HCT116 (cell line): ENCODE measurements at regions not wholly inside any gene's neighbourhood (a gene's known extent, or its start where the extent isn't known, plus 50 kb on each side); places are given as distances from the start of the nearest gene placed in this dataset.

Source experiments
- ATAC-seq: fragments of 200-7000 bp; cut with Tn5 transposase; 2 replicates; pipeline ENCODE4 v1.9.1; 2020; ENCODE audit warnings: mild to moderate bottlenecking, moderate library complexity
- BruUV-seq: library from RNA; stranded (reverse); fragments of 400-500 nt; replicated peaks from 2 replicates; lab custom pipeline; 2021; lab: Mats Ljungman, UMichigan
- CTCF ChIA-PET: fragments of 300-600 bp; sonication (Branson Sonifier 250); formaldehyde crosslinking; loops from one replicate; lab custom pipeline; 2021; ENCODE audit warnings: antibody characterized with exemption; lab: Charles Lee
- POLR2A ChIA-PET: fragments of 300-600, 350-600 bp; sonication (Branson Sonifier 250); formaldehyde crosslinking; loops from one replicate; lab custom pipeline; 2021; ENCODE audit warnings: antibody characterized with exemption; lab: Charles Lee
- RAD21 ChIA-PET, 2 experiments: fragments of 300-600 bp; sonication (Branson Sonifier 250); formaldehyde crosslinking; loops; one replicate each; lab custom pipeline; 2023; ENCODE audit warnings: low total read pairs in 2 of 2; ENCODE audit not compliant: uncharacterized antibody in 2 of 2, unreplicated experiment in 2 of 2, low non-redundant PET in 1 of 2; lab: Charles Lee
- DNase-seq: peaks from one replicate; pipeline ENCODE4 v3.0.0-alpha.2; 2010; ENCODE audit warnings: low read depth, low spot score
- H2AFZ ChIP-seq: fragments of 200-600 bp; shearing (Covaris generic), sonication (generic); 2 replicates; pipeline ENCODE4 v1.6.1; 2017; ENCODE audit warnings: low read depth, mixed run types, mixed read lengths, antibody characterized with exemption, low read length; ENCODE audit not compliant: poor library complexity, severe bottlenecking
- H3K27ac ChIP-seq: 2 replicates; pipeline ENCODE4 v1.5.1; 2012; ENCODE audit warnings: low read depth, low read length
- H3K27me3 ChIP-seq: fragments of 200-600 bp; sonication (generic); 2 replicates; pipeline ENCODE4 v1.6.1; 2016; ENCODE audit warnings: mixed run types, low read length, mixed read lengths; ENCODE audit not compliant: insufficient read depth
- H3K36me3 ChIP-seq, 2 experiments: fragments of 200-500 bp in 1 of 2; fragments of 200-600 bp in 1 of 2; sonication (Bioruptor generic) in 1 of 2; sonication (generic) in 1 of 2; 2 replicates each; pipeline versions ENCODE4 v1.5.1 to v1.6.1; 2014 to 2016; ENCODE audit warnings: low read length in 2 of 2, inconsistent platforms in 1 of 2, mixed read lengths in 1 of 2, mixed run types in 1 of 2; ENCODE audit not compliant: insufficient read depth in 2 of 2, control insufficient read depth in 1 of 2
- H3K4me1 ChIP-seq, 2 experiments: fragments of 200-600 bp in 1 of 2; sonication (generic) in 1 of 2; 2 replicates each; pipeline versions ENCODE4 v1.5.1 to v1.6.1; 2012 to 2017; ENCODE audit warnings: low read length in 2 of 2, inconsistent platforms in 1 of 2, mild to moderate bottlenecking in 1 of 2, mixed read lengths in 1 of 2, mixed run types in 1 of 2, moderate library complexity in 1 of 2; ENCODE audit not compliant: insufficient read depth in 2 of 2, control insufficient read depth in 1 of 2
- H3K4me2 ChIP-seq: fragments of 200-600 bp; sonication (generic); 2 replicates; pipeline ENCODE4 v1.6.1; 2017; ENCODE audit warnings: mixed run types, low read length, mixed read lengths
- H3K4me3 ChIP-seq, 2 experiments: fragments of 200-600 bp in 1 of 2; sonication (generic) in 1 of 2; replicated peaks in 1 of 2; 2 replicates each; pipeline ENCODE4 v1.5.1; 2011 to 2016; ENCODE audit warnings: low read length in 2 of 2, control low read depth in 1 of 2, low read depth in 1 of 2, mild to moderate bottlenecking in 1 of 2, mixed read lengths in 1 of 2, mixed run types in 1 of 2
- H3K79me2 ChIP-seq: fragments of 200-600 bp; sonication (generic); 2 replicates; pipeline ENCODE4 v1.6.1; 2017; ENCODE audit warnings: mild to moderate bottlenecking, mixed run types, low read length, moderate library complexity, mixed read lengths; ENCODE audit not compliant: insufficient read depth
- H3K9ac ChIP-seq: fragments of 200-600 bp; sonication (generic); 2 replicates; pipeline ENCODE4 v1.6.1; 2016; ENCODE audit warnings: low read length, mixed read lengths
- H3K9me2 ChIP-seq: fragments of 200-600 bp; sonication (generic), shearing (Covaris generic); 2 replicates; pipeline ENCODE4 v1.6.1; 2017; ENCODE audit warnings: mixed run types, mild to moderate bottlenecking, moderate library complexity; ENCODE audit not compliant: insufficient read depth
- H3K9me3 ChIP-seq, 2 experiments: fragments of 200-500 bp in 1 of 2; fragments of 200-600 bp in 1 of 2; sonication (Bioruptor generic) in 1 of 2; sonication (generic) in 1 of 2; 2 replicates each; pipeline ENCODE4 v1.6.1; 2014 to 2017; ENCODE audit warnings: low read length in 2 of 2, mixed read lengths in 2 of 2, inconsistent platforms in 1 of 2, low read depth in 1 of 2, mild to moderate bottlenecking in 1 of 2, mixed run types in 1 of 2, moderate library complexity in 1 of 2; ENCODE audit not compliant: control insufficient read depth in 1 of 2, insufficient read depth in 1 of 2
- H4K20me1 ChIP-seq: fragments of 200-600 bp; sonication (generic), shearing (Covaris generic); 2 replicates; pipeline ENCODE4 v1.6.1; 2017; ENCODE audit warnings: mixed run types, mild to moderate bottlenecking, moderate library complexity; ENCODE audit not compliant: insufficient read depth
- EGR1 ChIP-seq: IDR thresholded peaks from 2 replicates; pipeline ENCODE4 v1.6.1; 2012; ENCODE audit warnings: low read depth
- ELF1 ChIP-seq: IDR thresholded peaks from 2 replicates; pipeline ENCODE4 v1.6.1; 2012; ENCODE audit warnings: low read depth, borderline replicate concordance
- EZH2 ChIP-seq: fragments of 200-600 bp; sonication (generic); IDR thresholded peaks from 2 replicates; pipeline ENCODE4 v1.6.1; 2017; ENCODE audit warnings: antibody characterized with exemption, mixed run types
- EZH2phosphoT487 ChIP-seq: fragments of 200-600 bp; IDR thresholded peaks from 2 replicates; pipeline ENCODE4 v1.6.1; 2018; ENCODE audit warnings: antibody characterized with exemption, borderline replicate concordance
- POLR2A ChIP-seq: IDR thresholded peaks from 2 replicates; pipeline ENCODE4 v1.7.0; 2011; ENCODE audit warnings: borderline replicate concordance; ENCODE audit not compliant: insufficient read depth, insufficient read length; ENCODE audit errors: extremely low read depth
- POLR2AphosphoS5 ChIP-seq: IDR thresholded peaks from 2 replicates; pipeline ENCODE4 v1.6.1; 2011; ENCODE audit warnings: mild to moderate bottlenecking, low read depth, low read length, moderate library complexity
- SP1 ChIP-seq: IDR thresholded peaks from 2 replicates; pipeline ENCODE4 v1.6.1; 2012; ENCODE audit warnings: low read depth
- TCF7L2 ChIP-seq: IDR thresholded peaks from 2 replicates; pipeline ENCODE4 v1.7.0; 2011; ENCODE audit warnings: borderline replicate concordance, inconsistent platforms; ENCODE audit not compliant: insufficient read depth, insufficient read length; ENCODE audit errors: extremely low read depth
- intact Hi-C: fragments of 100-400 bp; cut with micrococcal nuclease; formaldehyde crosslinking; loops from 2 replicates; pipeline ENCODE4 v1.10.0; 2022
- TF ChIP-seq, protein P1 (sequence below): IDR thresholded peaks from 2 replicates; pipeline ENCODE4 v1.6.1; 2011; ENCODE audit warnings: mild to moderate bottlenecking, low read length, moderate library complexity; ENCODE audit not compliant: insufficient replicate concordance; ENCODE audit errors: extremely low read depth

DNA sequence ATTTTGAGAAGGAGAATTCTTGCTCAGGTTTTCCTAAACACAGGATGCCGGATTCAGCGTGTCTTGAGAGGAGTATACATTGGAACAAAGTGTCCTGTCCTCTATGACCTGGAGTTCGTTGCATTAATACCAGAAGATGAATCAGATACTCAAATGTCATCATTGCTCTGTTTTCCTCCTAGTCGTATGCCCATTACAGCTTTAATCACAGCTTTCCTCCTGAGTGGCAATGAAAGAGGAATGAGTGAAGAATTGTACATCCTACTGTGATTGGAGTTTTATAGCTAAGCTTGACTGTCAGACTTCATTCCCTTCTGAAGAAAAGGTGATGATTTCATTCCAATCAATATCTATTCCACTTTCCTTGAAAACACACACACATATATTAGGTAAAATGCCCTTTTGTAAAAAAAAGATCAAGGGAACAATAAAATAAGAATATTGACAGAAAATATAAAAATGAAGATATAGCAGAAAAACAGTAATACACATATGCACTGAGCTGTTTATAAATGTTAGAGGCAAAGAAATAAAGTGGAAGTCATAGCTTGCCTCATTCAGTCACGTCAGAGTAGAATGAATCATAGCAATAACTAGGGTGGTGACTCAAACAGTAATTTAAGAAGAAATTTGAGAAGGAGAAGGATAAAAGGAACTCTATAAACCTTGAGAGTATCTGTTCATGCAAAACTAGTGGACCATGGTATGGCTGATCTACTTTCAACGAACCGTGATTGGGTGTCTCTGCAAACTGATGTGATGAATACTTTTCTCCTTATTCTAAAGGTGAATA is 501.5 kb downstream of the SUCLA2 start:
- H3K4me3 ChIP-seq: no peak overlapping the region
- ATAC-seq (no peak), DNase-seq (no peak)
- no peaks in the 10 kb centered on the region for H3K27me3 ChIP-seq
- no peaks in the 10 kb centered on the region for H3K36me3 ChIP-seq
- no peaks in the 10 kb centered on the region for H4K20me1 ChIP-seq
- BruUV-seq: no TSS peak
- ChIA-PET CTCF (no interaction called here), RAD21 (no interaction called here), POLR2A (no interaction called here)
- no peaks in the 10 kb centered on the region for H3K9me2 ChIP-seq
- H3K4me1 ChIP-seq: no peaks in the 10 kb centered on the region
- intact Hi-C loops: no loop called here
- TF ChIP-seq POLR2A (no peak), EZH2 (no peak), EZH2phosphoT487 (no peak), EGR1 (no peak), POLR2AphosphoS5 (no peak), SP1 (no peak), ELF1 (no peak), TCF7L2 (no peak)
- TF ChIP-seq, protein P1, sequence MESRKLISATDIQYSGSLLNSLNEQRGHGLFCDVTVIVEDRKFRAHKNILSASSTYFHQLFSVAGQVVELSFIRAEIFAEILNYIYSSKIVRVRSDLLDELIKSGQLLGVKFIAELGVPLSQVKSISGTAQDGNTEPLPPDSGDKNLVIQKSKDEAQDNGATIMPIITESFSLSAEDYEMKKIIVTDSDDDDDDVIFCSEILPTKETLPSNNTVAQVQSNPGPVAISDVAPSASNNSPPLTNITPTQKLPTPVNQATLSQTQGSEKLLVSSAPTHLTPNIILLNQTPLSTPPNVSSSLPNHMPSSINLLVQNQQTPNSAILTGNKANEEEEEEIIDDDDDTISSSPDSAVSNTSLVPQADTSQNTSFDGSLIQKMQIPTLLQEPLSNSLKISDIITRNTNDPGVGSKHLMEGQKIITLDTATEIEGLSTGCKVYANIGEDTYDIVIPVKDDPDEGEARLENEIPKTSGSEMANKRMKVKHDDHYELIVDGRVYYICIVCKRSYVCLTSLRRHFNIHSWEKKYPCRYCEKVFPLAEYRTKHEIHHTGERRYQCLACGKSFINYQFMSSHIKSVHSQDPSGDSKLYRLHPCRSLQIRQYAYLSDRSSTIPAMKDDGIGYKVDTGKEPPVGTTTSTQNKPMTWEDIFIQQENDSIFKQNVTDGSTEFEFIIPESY: no peak
- H2AFZ ChIP-seq: no peak overlapping the region
- H3K4me2 ChIP-seq: no peak overlapping the region
- no peaks in the 10 kb centered on the region for H3K79me2 ChIP-seq
- H3K9ac ChIP-seq: no peak overlapping the region
- no peak overlapping the region for H3K27ac ChIP-seq
- H3K9me3 ChIP-seq: peaks cover 0 to 3% of the 10 kb centered on the region in 2 experiments; a peak in 1 of 4 replicates
